Liver (tissue), 8 donors: ENCODE measurements at regions not wholly inside any gene's neighbourhood (a gene's known extent, or its start where the extent isn't known, plus 50 kb on each side); places are given as distances from the start of the nearest gene placed in this dataset.
A peak's percentile ranks its signal among the peaks of the same experiment; 100 is the strongest.

Source experiments
- DNase-seq: peaks from one replicate; pipeline ENCODE4 v3.0.0-alpha.2; 2017; ENCODE audit warnings: low spot score
- H3K27ac ChIP-seq, 2 donors: one replicate each; pipeline ENCODE4 v1.7.0; 2013; ENCODE audit warnings: inconsistent platforms in 2 of 2, low read length in 2 of 2, control low read depth in 1 of 2, low read depth in 1 of 2, mild to moderate bottlenecking in 1 of 2
- H3K27me3 ChIP-seq, 4 donors: one replicate each; pipeline versions ENCODE4 v1.6.1 to v1.7.0; 2013; ENCODE audit warnings: low read length in 3 of 4, inconsistent platforms in 1 of 4, mild to moderate bottlenecking in 1 of 4, moderate library complexity in 1 of 4; ENCODE audit not compliant: control insufficient read depth in 4 of 4, insufficient read depth in 4 of 4
- H3K36me3 ChIP-seq, 4 donors: one replicate each; pipeline versions ENCODE4 v1.6.1 to v1.7.0; 2013; ENCODE audit warnings: low read length in 3 of 4, mild to moderate bottlenecking in 3 of 4, low read depth in 1 of 4, moderate library complexity in 1 of 4; ENCODE audit not compliant: control insufficient read depth in 4 of 4, insufficient read depth in 3 of 4
- H3K4me1 ChIP-seq, 4 donors: one replicate each; pipeline versions ENCODE4 v1.6.1 to v1.7.0; 2013; ENCODE audit warnings: low read length in 3 of 4, mild to moderate bottlenecking in 3 of 4, moderate library complexity in 1 of 4; ENCODE audit not compliant: control insufficient read depth in 4 of 4, insufficient read depth in 4 of 4
- H3K4me3 ChIP-seq, 3 donors: one replicate each; pipeline versions ENCODE4 v1.6.1 to v1.7.0; 2013; ENCODE audit warnings: low read length in 3 of 3, control low read depth in 1 of 3, low read depth in 1 of 3, mild to moderate bottlenecking in 1 of 3
- H3K9ac ChIP-seq, 2 donors: one replicate each; pipeline ENCODE4 v1.7.0; 2013; ENCODE audit warnings: low read length in 2 of 2, mild to moderate bottlenecking in 2 of 2, moderate library complexity in 2 of 2, control low read depth in 1 of 2, low read depth in 1 of 2
- H3K9me3 ChIP-seq, 4 donors: one replicate each; pipeline versions ENCODE4 v1.6.1 to v1.7.0; 2013; ENCODE audit warnings: low read length in 3 of 4; ENCODE audit not compliant: control insufficient read depth in 4 of 4
- EGR1 ChIP-seq, 2 donors: IDR thresholded peaks; 2 replicates each; pipeline ENCODE4 v1.6.1; 2016 to 2018; ENCODE audit warnings: antibody characterized with exemption in 2 of 2, low read depth in 2 of 2
- FOXA1 ChIP-seq: IDR thresholded peaks from 2 replicates; pipeline ENCODE4 v1.6.1; 2016; ENCODE audit warnings: antibody characterized with exemption
- FOXA2 ChIP-seq: IDR thresholded peaks from 2 replicates; pipeline ENCODE4 v1.6.1; 2016; ENCODE audit warnings: antibody characterized with exemption
- GABPA ChIP-seq, 2 donors: IDR thresholded peaks in 1 of 2; conservative IDR thresholded peaks in 1 of 2; 2 replicates each; pipeline ENCODE4 v1.6.1; 2016; ENCODE audit warnings: antibody characterized with exemption in 2 of 2, mild to moderate bottlenecking in 1 of 2, moderate library complexity in 1 of 2
- HNF4A ChIP-seq, 2 donors: conservative IDR thresholded peaks; 2 replicates each; pipeline ENCODE4 v1.6.1; 2016; ENCODE audit warnings: antibody characterized with exemption in 2 of 2, mild to moderate bottlenecking in 2 of 2
- HNF4G ChIP-seq: IDR thresholded peaks from 2 replicates; pipeline ENCODE4 v1.6.1; 2016; ENCODE audit warnings: antibody characterized with exemption
- JUND ChIP-seq, 2 donors: IDR thresholded peaks; 2 replicates each; pipeline ENCODE4 v1.6.1; 2016; ENCODE audit warnings: antibody characterized with exemption in 2 of 2
- MAX ChIP-seq: IDR thresholded peaks from 2 replicates; pipeline ENCODE4 v1.6.1; 2016; ENCODE audit warnings: antibody characterized with exemption
- NR2F2 ChIP-seq: IDR thresholded peaks from 2 replicates; pipeline ENCODE4 v1.6.1; 2016; ENCODE audit warnings: antibody characterized with exemption
- RAD21 ChIP-seq, 2 donors: IDR thresholded peaks; 2 replicates each; pipeline ENCODE4 v1.6.1; 2016; ENCODE audit warnings: antibody characterized with exemption in 2 of 2, mild to moderate bottlenecking in 2 of 2
- REST ChIP-seq: IDR thresholded peaks from 2 replicates; pipeline ENCODE4 v1.6.1; 2016; ENCODE audit warnings: antibody characterized with exemption, mild to moderate bottlenecking
- RXRA ChIP-seq, 2 donors: IDR thresholded peaks; 2 replicates each; pipeline ENCODE4 v1.6.1; 2017 to 2018; ENCODE audit warnings: antibody characterized with exemption in 2 of 2, mild to moderate bottlenecking in 1 of 2
- SP1 ChIP-seq: IDR thresholded peaks from 2 replicates; pipeline ENCODE4 v1.6.1; 2018; ENCODE audit warnings: antibody characterized with exemption, mild to moderate bottlenecking
- TAF1 ChIP-seq: conservative IDR thresholded peaks from 2 replicates; pipeline ENCODE4 v1.6.1; 2016; ENCODE audit warnings: antibody characterized with exemption, mild to moderate bottlenecking
- YY1 ChIP-seq: IDR thresholded peaks from 2 replicates; pipeline ENCODE4 v1.6.1; 2016; ENCODE audit warnings: antibody characterized with exemption, mild to moderate bottlenecking
- WGBS: extraction: QIAGEN DNeasy Blood & Tissue Kit; methylation state at CpG from one replicate; pipeline ENCODE4 v1.1.7; 2013; 5-methylcytosine and 5-hydroxymethylcytosine counted together
- TF ChIP-seq, protein P1 (sequence below): IDR thresholded peaks from 2 replicates; pipeline ENCODE4 v1.6.1; 2016; ENCODE audit warnings: antibody characterized with exemption
- TF ChIP-seq, protein P2 (sequence below): IDR thresholded peaks from 2 replicates; pipeline ENCODE4 v1.6.1; 2016; ENCODE audit warnings: antibody characterized with exemption
- TF ChIP-seq, protein P3 (sequence below): fragments of 150-350 bp; IDR thresholded peaks from 2 replicates; pipeline ENCODE4 v1.5.1; 2017; ENCODE audit warnings: improper control_type of control experiment, low read depth, low read length; ENCODE audit not compliant: missing input control
- donor health status: healthy.
- donor health status: healthy.
- donor health status: healthy.
- donor health status: healthy.
- donor health status: healthy.

GRCh38 chr2:64403426-64403825, 50.5 kb upstream of the LGALSL start:
- no peak for DNase-seq
- WGBS = 76% methylated on average over 8 of the region's 8 CpGs
- no peak overlapping the region for H3K4me3 ChIP-seq
- no peaks in the 10 kb centered on the region for H3K27me3 ChIP-seq
- TF ChIP-seq REST = no peak
- TF ChIP-seq, protein P1, sequence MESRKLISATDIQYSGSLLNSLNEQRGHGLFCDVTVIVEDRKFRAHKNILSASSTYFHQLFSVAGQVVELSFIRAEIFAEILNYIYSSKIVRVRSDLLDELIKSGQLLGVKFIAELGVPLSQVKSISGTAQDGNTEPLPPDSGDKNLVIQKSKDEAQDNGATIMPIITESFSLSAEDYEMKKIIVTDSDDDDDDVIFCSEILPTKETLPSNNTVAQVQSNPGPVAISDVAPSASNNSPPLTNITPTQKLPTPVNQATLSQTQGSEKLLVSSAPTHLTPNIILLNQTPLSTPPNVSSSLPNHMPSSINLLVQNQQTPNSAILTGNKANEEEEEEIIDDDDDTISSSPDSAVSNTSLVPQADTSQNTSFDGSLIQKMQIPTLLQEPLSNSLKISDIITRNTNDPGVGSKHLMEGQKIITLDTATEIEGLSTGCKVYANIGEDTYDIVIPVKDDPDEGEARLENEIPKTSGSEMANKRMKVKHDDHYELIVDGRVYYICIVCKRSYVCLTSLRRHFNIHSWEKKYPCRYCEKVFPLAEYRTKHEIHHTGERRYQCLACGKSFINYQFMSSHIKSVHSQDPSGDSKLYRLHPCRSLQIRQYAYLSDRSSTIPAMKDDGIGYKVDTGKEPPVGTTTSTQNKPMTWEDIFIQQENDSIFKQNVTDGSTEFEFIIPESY = no peak
- TF ChIP-seq, protein P2, sequence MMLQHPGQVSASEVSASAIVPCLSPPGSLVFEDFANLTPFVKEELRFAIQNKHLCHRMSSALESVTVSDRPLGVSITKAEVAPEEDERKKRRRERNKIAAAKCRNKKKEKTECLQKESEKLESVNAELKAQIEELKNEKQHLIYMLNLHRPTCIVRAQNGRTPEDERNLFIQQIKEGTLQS = no peak
- TF ChIP-seq RAD21 (IDR thresholded peaks at IDR 0.05) = no peak
- TF ChIP-seq SP1 = no peak
- no peak for TF ChIP-seq YY1
- no peak for TF ChIP-seq MAX
- TF ChIP-seq EGR1 (IDR thresholded peaks at IDR 0.05; ENCODE audit: low read depth in 2 of 2) = no peak
- TF ChIP-seq GABPA (IDR thresholded peaks at IDR 0.05 in 1 of 2, conservative IDR thresholded peaks at IDR 0.05 in 1 of 2) = no peak
- no peak for TF ChIP-seq TAF1
- TF ChIP-seq FOXA1 = no peak
- no peak for TF ChIP-seq RXRA (IDR thresholded peaks at IDR 0.05)
- no peak for TF ChIP-seq FOXA2
- TF ChIP-seq, protein P3, sequence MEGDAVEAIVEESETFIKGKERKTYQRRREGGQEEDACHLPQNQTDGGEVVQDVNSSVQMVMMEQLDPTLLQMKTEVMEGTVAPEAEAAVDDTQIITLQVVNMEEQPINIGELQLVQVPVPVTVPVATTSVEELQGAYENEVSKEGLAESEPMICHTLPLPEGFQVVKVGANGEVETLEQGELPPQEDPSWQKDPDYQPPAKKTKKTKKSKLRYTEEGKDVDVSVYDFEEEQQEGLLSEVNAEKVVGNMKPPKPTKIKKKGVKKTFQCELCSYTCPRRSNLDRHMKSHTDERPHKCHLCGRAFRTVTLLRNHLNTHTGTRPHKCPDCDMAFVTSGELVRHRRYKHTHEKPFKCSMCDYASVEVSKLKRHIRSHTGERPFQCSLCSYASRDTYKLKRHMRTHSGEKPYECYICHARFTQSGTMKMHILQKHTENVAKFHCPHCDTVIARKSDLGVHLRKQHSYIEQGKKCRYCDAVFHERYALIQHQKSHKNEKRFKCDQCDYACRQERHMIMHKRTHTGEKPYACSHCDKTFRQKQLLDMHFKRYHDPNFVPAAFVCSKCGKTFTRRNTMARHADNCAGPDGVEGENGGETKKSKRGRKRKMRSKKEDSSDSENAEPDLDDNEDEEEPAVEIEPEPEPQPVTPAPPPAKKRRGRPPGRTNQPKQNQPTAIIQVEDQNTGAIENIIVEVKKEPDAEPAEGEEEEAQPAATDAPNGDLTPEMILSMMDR = no peak
- no peak for TF ChIP-seq HNF4G
- TF ChIP-seq JUND (IDR thresholded peaks at IDR 0.05) = no peak
- no peak for TF ChIP-seq NR2F2
- no peak for TF ChIP-seq HNF4A (conservative IDR thresholded peaks at IDR 0.05)
- peak overlapping the region; percentile 74 to 76 for H3K27ac ChIP-seq
- no peaks in the 10 kb centered on the region for H3K36me3 ChIP-seq
- H3K9me3 ChIP-seq = no peaks in the 10 kb centered on the region
- H3K9ac ChIP-seq = no peak overlapping the region
- H3K4me1 ChIP-seq = peaks cover 21 to 39% (median 36%) of the 10 kb centered on the region in 4 donors
